CD8-positive, alpha-beta memory T cell (primary cell): ENCODE measurements at regions not wholly inside any gene's neighbourhood (a gene's known extent, or its start where the extent isn't known, plus 50 kb on each side); places are given as distances from the start of the nearest gene placed in this dataset.
"Not testable (repeated sequence)": the region's sequence is repeated elsewhere in the genome, so short reads cannot be mapped to it uniquely, and the experiment has no call there.

ENCODE experiments used
- CTCF ChIA-PET: fragments of 350-600 bp; sonication (Branson Sonifier 250); formaldehyde crosslinking; loops from one replicate; lab custom pipeline; 2021; ENCODE audit warnings: antibody characterized with exemption; lab: Charles Lee
- POLR2A ChIA-PET: fragments of 350-600 bp; sonication (Branson Sonifier 250); formaldehyde crosslinking; loops from one replicate; lab custom pipeline; 2021; ENCODE audit warnings: antibody characterized with exemption; lab: Charles Lee
- DNase-seq, 5 donors: peaks; one replicate each; pipeline versions ENCODE4 v3.0.0 to v3.0.0-alpha.2; 2020 to 2022; ENCODE audit warnings: mixed read lengths in 1 of 5
- H3K27ac ChIP-seq: one replicate; pipeline ENCODE4 v1.7.0; 2013; ENCODE audit warnings: low read depth, mild to moderate bottlenecking, low read length, moderate library complexity
- H3K27me3 ChIP-seq: 2 replicates; pipeline ENCODE4 v1.7.0; 2013; ENCODE audit warnings: low read length, mild to moderate bottlenecking; ENCODE audit not compliant: insufficient read depth, poor library complexity, severe bottlenecking
- H3K36me3 ChIP-seq: 2 replicates; pipeline ENCODE4 v1.7.0; 2013; ENCODE audit warnings: mild to moderate bottlenecking, low read length, moderate library complexity; ENCODE audit not compliant: insufficient read depth
- H3K4me1 ChIP-seq: 2 replicates; pipeline ENCODE4 v1.7.0; 2013; ENCODE audit warnings: mild to moderate bottlenecking, low read length, moderate library complexity; ENCODE audit not compliant: insufficient read depth
- H3K4me3 ChIP-seq: 2 replicates; pipeline ENCODE4 v1.7.0; 2013; ENCODE audit warnings: mild to moderate bottlenecking, low read length
- H3K9me3 ChIP-seq: 2 replicates; pipeline ENCODE4 v1.7.0; 2013; ENCODE audit warnings: mild to moderate bottlenecking, low read length
- H3K27ac Mint-ChIP-seq, 8 donors: one replicate each; pipeline ENCODE4 v1.8.0; 2020 to 2021; ENCODE audit warnings: mixed read lengths in 8 of 8, mild to moderate bottlenecking in 6 of 8, inconsistent platforms in 3 of 8, moderate library complexity in 3 of 8
- H3K27me3 Mint-ChIP-seq, 2 donors: one replicate each; pipeline ENCODE4 v1.8.0; 2020 to 2021; ENCODE audit warnings: mixed read lengths in 2 of 2, mild to moderate bottlenecking in 1 of 2, moderate library complexity in 1 of 2
- H3K36me3 Mint-ChIP-seq, 3 donors: one replicate each; pipeline ENCODE4 v1.8.0; 2020 to 2021; ENCODE audit warnings: mixed read lengths in 3 of 3, inconsistent platforms in 1 of 3, mild to moderate bottlenecking in 1 of 3
- H3K4me1 Mint-ChIP-seq, 3 donors: one replicate each; pipeline ENCODE4 v1.8.0; 2020 to 2021; ENCODE audit warnings: mixed read lengths in 3 of 3, inconsistent platforms in 1 of 3, mild to moderate bottlenecking in 1 of 3
- H3K4me3 Mint-ChIP-seq, 7 donors: one replicate each; pipeline ENCODE4 v1.8.0; 2020 to 2021; ENCODE audit warnings: mixed read lengths in 7 of 7, mild to moderate bottlenecking in 6 of 7, moderate library complexity in 4 of 7, inconsistent platforms in 2 of 7
- H3K9me3 Mint-ChIP-seq, 5 donors: one replicate each; pipeline ENCODE4 v1.8.0; 2020 to 2022; ENCODE audit warnings: mixed read lengths in 5 of 5, mild to moderate bottlenecking in 3 of 5, moderate library complexity in 2 of 5, inconsistent platforms in 1 of 5

DNA sequence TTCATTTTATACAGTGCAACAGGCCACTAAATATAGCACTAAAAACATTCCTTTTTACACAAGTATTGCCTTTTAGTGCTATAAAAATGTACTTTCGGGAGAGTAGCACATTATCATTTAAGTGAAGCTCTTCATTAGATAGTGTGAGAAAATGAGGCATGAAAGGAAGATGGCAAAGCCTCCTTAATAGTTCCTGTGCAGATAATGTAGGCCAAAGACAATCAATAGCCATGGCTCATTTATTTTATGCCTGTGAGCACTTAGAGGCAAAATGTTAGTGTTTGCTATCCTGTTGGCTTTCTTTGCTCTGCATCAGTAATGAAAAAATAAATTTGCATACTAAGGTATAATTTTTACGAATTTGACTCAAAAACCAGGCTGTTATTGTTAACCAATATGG, 929.5 kb upstream of the C9orf72 start:
- H3K27me3 ChIP-seq, result no peaks in the 10 kb centered on the region
- H3K4me1 ChIP-seq, result no peaks in the 10 kb centered on the region
- H3K4me3 ChIP-seq, result no peak overlapping the region
- Mint-ChIP-seq H3K27ac (no peak overlapping the region), H3K4me1 (no peaks in the 10 kb centered on the region), H3K27me3 (no peaks in the 10 kb centered on the region), H3K9me3 (peaks cover 0 to 12% (median 6%) of the 10 kb centered on the region in 5 donors), H3K4me3 (no peak overlapping the region), H3K36me3 (no peaks in the 10 kb centered on the region)
- H3K36me3 ChIP-seq, result no peaks in the 10 kb centered on the region
- no peak for DNase-seq
- ChIA-PET CTCF (no interaction called here), POLR2A (no interaction called here)
- H3K9me3 ChIP-seq, result no peaks in the 10 kb centered on the region
- H3K27ac ChIP-seq, result no peak overlapping the region

DNA sequence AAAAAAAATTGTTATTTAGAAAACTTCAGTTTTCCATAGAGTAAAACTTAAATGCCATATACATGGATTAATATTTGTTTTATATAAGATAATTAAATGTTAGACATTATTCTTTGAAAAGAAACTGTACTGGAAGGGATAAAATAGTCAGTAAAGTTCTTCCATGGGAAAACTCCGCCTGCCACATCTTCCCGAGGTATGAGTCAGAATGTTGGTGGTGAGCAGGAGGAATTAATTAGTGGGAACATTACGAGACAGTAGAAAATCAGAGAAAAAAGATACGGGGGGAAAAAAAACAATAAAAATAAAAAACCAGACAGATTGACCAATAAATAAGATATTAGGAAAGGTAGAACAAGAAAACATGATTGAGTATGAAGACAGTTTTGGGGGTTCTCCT, 930.3 kb upstream of the C9orf72 start:
- H3K9me3 Mint-ChIP-seq, result peaks cover 0 to 13% (median 8%) of the 10 kb centered on the region in 5 donors
- Histone ChIP-seq H3K27me3 (no peaks in the 10 kb centered on the region), H3K4me3 (no peak overlapping the region), H3K9me3 (no peaks in the 10 kb centered on the region), H3K27ac (no peak overlapping the region), H3K36me3 (no peaks in the 10 kb centered on the region), H3K4me1 (no peaks in the 10 kb centered on the region)
- DNase-seq, result no peak
- H3K27ac Mint-ChIP-seq, result no peak overlapping the region
- H3K4me3 Mint-ChIP-seq, result no peak overlapping the region
- ChIA-PET CTCF (no interaction called here), POLR2A (no interaction called here)
- H3K27me3 Mint-ChIP-seq, result no peaks in the 10 kb centered on the region
- H3K36me3 Mint-ChIP-seq, result no peaks in the 10 kb centered on the region
- H3K4me1 Mint-ChIP-seq, result no peaks in the 10 kb centered on the region

DNA sequence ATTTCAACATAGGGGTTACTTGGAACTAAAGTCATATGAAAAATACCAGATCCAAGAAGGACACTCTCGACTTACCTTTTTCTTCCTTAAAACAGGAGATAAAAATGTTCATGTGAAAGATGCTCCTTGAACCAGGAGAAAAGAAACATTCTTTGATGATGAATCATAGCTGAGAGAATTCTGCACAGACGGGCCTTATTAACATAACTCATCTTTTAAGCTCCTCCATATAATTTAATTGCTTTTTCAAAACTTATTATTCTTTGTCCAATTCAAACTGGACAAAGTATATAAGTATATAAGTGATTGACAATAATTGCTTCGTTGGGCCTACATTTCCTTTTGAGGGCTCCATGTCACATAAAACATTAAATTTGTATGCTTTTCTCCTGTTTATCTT, 945.2 kb upstream of the C9orf72 start:
- peaks cover 4% of the 10 kb centered on the region for H3K9me3 ChIP-seq
- ChIA-PET CTCF (no interaction called here), POLR2A (no interaction called here)
- Mint-ChIP-seq H3K4me1 (no peaks in the 10 kb centered on the region), H3K9me3 (peaks cover 2 to 37% (median 5%) of the 10 kb centered on the region in 5 donors), H3K27ac (no peak overlapping the region), H3K36me3 (no peaks in the 10 kb centered on the region), H3K27me3 (no peaks in the 10 kb centered on the region), H3K4me3 (no peak overlapping the region)
- no peaks in the 10 kb centered on the region for H3K36me3 ChIP-seq
- H3K4me3 ChIP-seq, result no peak overlapping the region
- H3K27me3 ChIP-seq, result no peaks in the 10 kb centered on the region
- no peak for DNase-seq
- H3K4me1 ChIP-seq, result no peaks in the 10 kb centered on the region
- H3K27ac ChIP-seq, result no peak overlapping the region

GRCh38 chr9:28524309-28524708, 951.0 kb upstream of the C9orf72 start:
- H3K27me3 Mint-ChIP-seq, H3K36me3 ChIP-seq, H3K4me3 ChIP-seq, H3K27me3 ChIP-seq, POLR2A ChIA-PET, H3K27ac Mint-ChIP-seq, H3K27ac ChIP-seq, H3K9me3 ChIP-seq, CTCF ChIA-PET, H3K4me1 ChIP-seq, H3K4me1 Mint-ChIP-seq, H3K36me3 Mint-ChIP-seq, H3K4me3 Mint-ChIP-seq, DNase-seq: not testable (repeated sequence)
- peaks cover 2 to 23% (median 7%) of the 10 kb centered on the region in 5 donors for H3K9me3 Mint-ChIP-seq

DNA sequence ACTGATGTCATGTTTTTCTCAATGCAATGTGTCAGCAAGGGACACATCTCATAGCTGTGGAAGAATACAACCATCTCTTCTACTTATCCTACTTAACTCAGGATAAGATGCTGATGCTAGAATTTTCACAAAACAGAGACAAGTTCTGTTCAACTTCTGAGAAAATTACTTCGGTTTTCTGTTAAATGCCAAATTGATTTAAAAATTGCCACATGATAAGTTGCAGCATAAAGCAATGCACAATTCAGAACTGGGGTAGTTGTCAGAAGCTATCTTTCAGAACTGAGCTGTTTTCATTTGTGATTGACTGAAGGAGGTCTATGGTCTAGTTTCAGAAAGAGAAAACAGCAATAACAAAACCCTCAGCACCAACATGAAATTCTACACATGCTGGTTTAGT, 954.8 kb upstream of the C9orf72 start:
- POLR2A ChIA-PET, result no interaction called here
- Mint-ChIP-seq H3K4me3 (no peak overlapping the region), H3K9me3 (peaks cover 1 to 11% (median 7%) of the 10 kb centered on the region in 5 donors), H3K27me3 (no peaks in the 10 kb centered on the region), H3K36me3 (no peaks in the 10 kb centered on the region), H3K27ac (no peak overlapping the region), H3K4me1 (no peaks in the 10 kb centered on the region)
- Histone ChIP-seq H3K36me3 (no peaks in the 10 kb centered on the region), H3K27ac (no peak overlapping the region), H3K27me3 (no peaks in the 10 kb centered on the region), H3K4me1 (no peaks in the 10 kb centered on the region), H3K4me3 (no peak overlapping the region), H3K9me3 (no peaks in the 10 kb centered on the region)
- no peak for DNase-seq
- CTCF ChIA-PET, result no interaction called here

DNA sequence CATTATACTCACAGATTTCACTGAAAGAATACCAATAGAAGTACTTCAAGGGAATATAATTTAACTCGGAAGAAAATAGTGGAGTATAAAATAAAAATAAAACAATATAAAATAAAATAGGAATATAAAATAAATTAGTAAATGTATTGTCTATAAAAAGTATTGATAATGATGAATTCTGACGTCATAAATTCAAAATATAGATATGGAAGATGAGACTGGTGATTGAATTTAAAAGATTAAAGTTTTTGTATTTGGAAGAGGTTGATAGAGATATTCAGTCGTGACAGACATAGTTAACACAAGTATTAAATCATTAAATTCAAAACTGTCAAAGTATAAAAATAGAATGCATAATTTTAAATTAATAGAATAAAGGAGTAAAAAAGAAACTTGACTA, 964.9 kb upstream of the C9orf72 start:
- Histone ChIP-seq H3K27me3 (no peaks in the 10 kb centered on the region), H3K36me3 (no peaks in the 10 kb centered on the region), H3K9me3 (no peaks in the 10 kb centered on the region), H3K4me1 (no peaks in the 10 kb centered on the region), H3K4me3 (no peak overlapping the region), H3K27ac (no peak overlapping the region)
- Mint-ChIP-seq H3K4me1 (no peaks in the 10 kb centered on the region), H3K9me3 (peaks cover 6 to 26% (median 8%) of the 10 kb centered on the region in 5 donors), H3K27me3 (no peaks in the 10 kb centered on the region), H3K4me3 (no peak overlapping the region), H3K27ac (no peak overlapping the region), H3K36me3 (no peaks in the 10 kb centered on the region)
- ChIA-PET CTCF (no interaction called here), POLR2A (no interaction called here)
- no peak for DNase-seq

DNA sequence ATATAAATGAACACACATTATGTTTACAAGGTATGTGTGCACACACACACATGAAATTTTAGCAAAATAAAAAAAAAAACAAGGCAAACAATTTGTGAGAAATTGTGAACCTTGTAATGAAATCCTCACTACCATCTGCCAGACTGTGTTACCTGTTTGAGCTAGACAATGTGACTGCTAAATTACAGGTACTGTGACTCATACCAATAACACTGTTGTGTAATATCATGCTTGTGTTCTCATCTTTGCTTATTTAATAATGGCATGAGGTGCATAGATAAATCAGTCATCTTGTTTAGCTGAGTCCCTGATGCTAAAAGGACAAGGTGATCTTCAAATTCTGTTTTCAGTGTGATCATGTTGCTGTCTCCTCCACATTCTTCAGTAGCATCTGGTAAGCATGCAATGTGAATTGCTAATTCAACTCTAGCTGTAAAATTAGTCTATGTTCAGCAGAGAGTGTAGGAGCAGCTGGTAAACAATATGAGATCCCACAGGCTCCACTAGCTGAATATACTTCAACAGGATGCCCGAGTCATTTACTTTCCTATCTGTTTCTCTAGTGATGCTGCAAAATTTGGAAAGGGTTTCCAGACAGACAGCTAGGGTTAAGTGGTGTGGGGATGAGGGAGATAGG, 966.3 kb upstream of the C9orf72 start:
- Histone ChIP-seq H3K36me3 (no peaks in the 10 kb centered on the region), H3K9me3 (no peaks in the 10 kb centered on the region), H3K4me3 (no peak overlapping the region), H3K27me3 (no peaks in the 10 kb centered on the region), H3K4me1 (no peaks in the 10 kb centered on the region), H3K27ac (no peak overlapping the region)
- ChIA-PET CTCF (no interaction called here), POLR2A (no interaction called here)
- Mint-ChIP-seq H3K9me3 (peaks cover 6 to 27% (median 10%) of the 10 kb centered on the region in 5 donors), H3K27ac (no peak overlapping the region), H3K4me3 (no peak overlapping the region), H3K4me1 (no peaks in the 10 kb centered on the region), H3K27me3 (no peaks in the 10 kb centered on the region), H3K36me3 (no peaks in the 10 kb centered on the region)
- no peak for DNase-seq

GRCh38 chr9:28542928-28543327, 969.6 kb upstream of the C9orf72 start:
- Histone ChIP-seq H3K9me3 (no peaks in the 10 kb centered on the region), H3K4me3 (no peak overlapping the region), H3K27me3 (no peaks in the 10 kb centered on the region), H3K4me1 (no peaks in the 10 kb centered on the region), H3K27ac (no peak overlapping the region), H3K36me3 (no peaks in the 10 kb centered on the region)
- Mint-ChIP-seq H3K27me3 (no peaks in the 10 kb centered on the region), H3K36me3 (no peaks in the 10 kb centered on the region), H3K4me1 (no peaks in the 10 kb centered on the region), H3K27ac (no peak overlapping the region), H3K9me3 (peaks cover 0 to 39% (median 12%) of the 10 kb centered on the region in 5 donors), H3K4me3 (no peak overlapping the region)
- POLR2A ChIA-PET, result no interaction called here
- CTCF ChIA-PET, result no interaction called here
- no peak for DNase-seq
